ENCODE measurements at regions not wholly inside any gene's neighbourhood (a gene's known extent, or its start where the extent isn't known, plus 50 kb on each side); places are given as distances from the start of the nearest gene placed in this dataset.

- Histone ChIP-seq H3K9me3 (no peaks in the 10 kb centered on the region), H3K4me1 (no peaks in the 10 kb centered on the region), H3K27me3 (no peaks in the 10 kb centered on the region), H3K4me3 (no peak overlapping the region), H3K27ac (no peak overlapping the region), H3K36me3 (no peaks in the 10 kb centered on the region)
- ATAC-seq (no peak), FAIRE-seq (no peak), DNase-seq (no peak)
- intact Hi-C loops (cut with DNase I): loop anchor here in 2 of 3 donors (5.0 to 10.0 kb wide), 2 partner anchors 371 to 373 kb away; no protein-coding TSS in a partner anchor
- 78 to 84% methylated on average over 12 of the region's 12 CpGs for whole genome bisulfite sequencing, 2 donors
- TF ChIP-seq, protein P1, sequence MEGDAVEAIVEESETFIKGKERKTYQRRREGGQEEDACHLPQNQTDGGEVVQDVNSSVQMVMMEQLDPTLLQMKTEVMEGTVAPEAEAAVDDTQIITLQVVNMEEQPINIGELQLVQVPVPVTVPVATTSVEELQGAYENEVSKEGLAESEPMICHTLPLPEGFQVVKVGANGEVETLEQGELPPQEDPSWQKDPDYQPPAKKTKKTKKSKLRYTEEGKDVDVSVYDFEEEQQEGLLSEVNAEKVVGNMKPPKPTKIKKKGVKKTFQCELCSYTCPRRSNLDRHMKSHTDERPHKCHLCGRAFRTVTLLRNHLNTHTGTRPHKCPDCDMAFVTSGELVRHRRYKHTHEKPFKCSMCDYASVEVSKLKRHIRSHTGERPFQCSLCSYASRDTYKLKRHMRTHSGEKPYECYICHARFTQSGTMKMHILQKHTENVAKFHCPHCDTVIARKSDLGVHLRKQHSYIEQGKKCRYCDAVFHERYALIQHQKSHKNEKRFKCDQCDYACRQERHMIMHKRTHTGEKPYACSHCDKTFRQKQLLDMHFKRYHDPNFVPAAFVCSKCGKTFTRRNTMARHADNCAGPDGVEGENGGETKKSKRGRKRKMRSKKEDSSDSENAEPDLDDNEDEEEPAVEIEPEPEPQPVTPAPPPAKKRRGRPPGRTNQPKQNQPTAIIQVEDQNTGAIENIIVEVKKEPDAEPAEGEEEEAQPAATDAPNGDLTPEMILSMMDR (IDR thresholded peaks at IDR 0.05): no peak
Measured at GRCh38 chr12:9334041-9334692, 126.0 kb upstream of the PZP start.

DNA sequence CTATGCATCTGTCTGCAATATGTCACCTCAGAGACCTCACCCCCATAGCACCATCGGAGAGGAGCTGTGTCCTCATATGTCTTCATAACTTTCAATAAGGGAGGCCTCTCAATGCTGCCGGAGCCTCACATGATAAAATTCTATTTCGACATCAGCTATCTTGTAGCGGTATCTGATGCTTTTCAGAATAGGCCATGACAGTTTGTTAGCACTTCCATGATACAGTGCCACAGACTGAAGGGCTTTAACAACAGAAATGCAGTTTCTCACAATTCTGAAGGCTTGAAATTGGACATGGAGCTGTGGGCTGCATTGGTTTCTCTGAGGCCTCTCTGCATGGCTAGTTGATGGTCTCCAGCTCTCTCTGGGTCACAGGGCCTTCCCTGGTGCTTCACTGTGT, 125.0 kb upstream of the PZP start:
- FAIRE-seq (no peak), DNase-seq (no peak), ATAC-seq (no peak)
- Histone ChIP-seq H3K36me3 (no peaks in the 10 kb centered on the region), H3K4me3 (no peak overlapping the region), H3K4me1 (no peaks in the 10 kb centered on the region), H3K27me3 (no peaks in the 10 kb centered on the region), H3K27ac (no peak overlapping the region), H3K9me3 (no peaks in the 10 kb centered on the region)
- 71 to 82% methylated on average over 4 of the region's 4 CpGs for WGBS, 2 donors
- intact Hi-C loops (cut with DNase I): loop anchor here in 2 of 3 donors (5.0 to 10.0 kb wide), 2 partner anchors 372 to 374 kb away; no protein-coding TSS in a partner anchor
- TF ChIP-seq, protein P1 (IDR thresholded peaks at IDR 0.05): no peak

- Histone ChIP-seq H3K27me3 (no peaks in the 10 kb centered on the region), H3K9me3 (no peaks in the 10 kb centered on the region), H3K27ac (no peak overlapping the region), H3K4me3 (no peak overlapping the region), H3K36me3 (no peaks in the 10 kb centered on the region), H3K4me1 (no peaks in the 10 kb centered on the region)
- FAIRE-seq: no peak
- no peak for DNase-seq
- 67 to 72% methylated on average over 4 of the region's 4 CpGs for WGBS, 2 donors
- TF ChIP-seq, protein P1 (IDR thresholded peaks at IDR 0.05): no peak
- no peak for ATAC-seq
- intact Hi-C loops (cut with DNase I): loop anchor here in 2 of 3 donors (5.0 to 10.0 kb wide), 2 partner anchors 372 to 375 kb away; no protein-coding TSS in a partner anchor
Measured at GRCh38 chr12:9332564-9332963, 124.4 kb upstream of the PZP start.

GRCh38 chr12:9331218-9331626, 123.0 kb upstream of the PZP start:
- peak; percentile 33 to 89 (median 74) for DNase-seq
- TF ChIP-seq, protein P1 (IDR thresholded peaks at IDR 0.05): peak; percentile 88 to 97 (median 94)
- Histone ChIP-seq H3K9me3 (no peaks in the 10 kb centered on the region), H3K36me3 (no peaks in the 10 kb centered on the region), H3K27me3 (no peaks in the 10 kb centered on the region), H3K4me3 (no peak overlapping the region), H3K27ac (no peak overlapping the region), H3K4me1 (no peaks in the 10 kb centered on the region)
- intact Hi-C loops (cut with DNase I): loop anchor here in 2 of 3 donors (5.0 to 10.0 kb wide), 2 partner anchors 374 to 376 kb away; no protein-coding TSS in a partner anchor
- WGBS, 2 donors: 0 to 5% methylated on average over 5 of the region's 5 CpGs
- FAIRE-seq: no peak
- peak; percentile 80 to 100 (median 96) for ATAC-seq

DNA sequence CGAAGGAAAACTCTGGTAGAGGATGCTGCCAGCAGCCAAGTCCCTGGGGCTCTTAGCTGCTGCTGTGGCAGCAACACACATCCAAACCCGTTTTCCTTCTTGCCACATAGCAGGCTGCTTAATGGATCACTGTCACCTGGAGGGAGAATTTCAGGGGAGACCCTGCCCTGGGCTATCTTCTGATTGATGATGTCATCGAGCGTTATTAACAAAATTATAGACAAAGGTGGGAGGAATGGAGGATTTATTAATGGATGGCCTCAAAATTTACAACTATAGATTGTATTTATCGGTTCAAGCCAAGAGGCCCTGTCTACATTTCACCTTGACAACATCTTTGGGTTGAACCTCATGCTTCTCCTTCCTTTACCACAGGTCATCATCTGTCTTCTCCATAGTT, 120.8 kb upstream of the PZP start:
- no peak for DNase-seq
- H3K36me3 ChIP-seq: no peaks in the 10 kb centered on the region
- H3K27ac ChIP-seq: no peak overlapping the region
- no peaks in the 10 kb centered on the region for H3K9me3 ChIP-seq
- ATAC-seq: no peak
- TF ChIP-seq, protein P1 (IDR thresholded peaks at IDR 0.05): no peak
- WGBS, 2 donors: 73% methylated on average over 5 of the region's 5 CpGs
- no peaks in the 10 kb centered on the region for H3K27me3 ChIP-seq
- no peaks in the 10 kb centered on the region for H3K4me1 ChIP-seq
- H3K4me3 ChIP-seq: no peak overlapping the region
- intact Hi-C loops (cut with DNase I): no loop called here
- FAIRE-seq: no peak

Measured in pancreas (tissue), 10 donors.